ENCODE measurements at regions not wholly inside any gene's neighbourhood (a gene's known extent, or its start where the extent isn't known, plus 50 kb on each side); places are given as distances from the start of the nearest gene placed in this dataset.

GRCh38 chr10:128451879-128452278, 325.7 kb upstream of the MKI67 start:
- 76% methylated on average over 3 of the region's 3 CpGs for WGBS
- H3K9ac ChIP-seq (ENCODE audit: low read depth in 1 of 2, low read length in 2 of 2): no peak overlapping the region
- DNase-seq (ENCODE audit: low spot score): no peak
- no peaks in the 10 kb centered on the region for H3K36me3 ChIP-seq (ENCODE audit: control insufficient read depth in 4 of 4, insufficient read depth in 3 of 4, low read depth in 1 of 4, low read length in 3 of 4)
- H3K4me1 ChIP-seq (ENCODE audit: control insufficient read depth in 4 of 4, insufficient read depth in 4 of 4, low read length in 3 of 4): no peaks in the 10 kb centered on the region
- no peak overlapping the region for H3K4me3 ChIP-seq (ENCODE audit: low read depth in 1 of 3, low read length in 3 of 3)
- H3K27me3 ChIP-seq (ENCODE audit: control insufficient read depth in 4 of 4, insufficient read depth in 4 of 4, low read length in 3 of 4): peaks cover 0 to 7% (median 0%) of the 10 kb centered on the region in 4 donors
- no peak overlapping the region for H3K27ac ChIP-seq (ENCODE audit: low read depth in 1 of 2, low read length in 2 of 2)
- H3K9me3 ChIP-seq (ENCODE audit: control insufficient read depth in 4 of 4, low read length in 3 of 4): no peaks in the 10 kb centered on the region
- TF ChIP-seq NR2F2 (IDR thresholded peaks at IDR 0.05): no peak
- no peak for TF ChIP-seq ZBTB33 (IDR thresholded peaks at IDR 0.05)
- TF ChIP-seq TAF1 (conservative IDR thresholded peaks at IDR 0.05): no peak
- no peak for TF ChIP-seq HNF4G (IDR thresholded peaks at IDR 0.05)
- TF ChIP-seq FOXA1 (IDR thresholded peaks at IDR 0.05): no peak
- no peak for TF ChIP-seq EGR1 (IDR thresholded peaks at IDR 0.05; ENCODE audit: low read depth in 2 of 2)
- TF ChIP-seq RAD21 (IDR thresholded peaks at IDR 0.05): no peak
- no peak for TF ChIP-seq JUND (IDR thresholded peaks at IDR 0.05)

DNA sequence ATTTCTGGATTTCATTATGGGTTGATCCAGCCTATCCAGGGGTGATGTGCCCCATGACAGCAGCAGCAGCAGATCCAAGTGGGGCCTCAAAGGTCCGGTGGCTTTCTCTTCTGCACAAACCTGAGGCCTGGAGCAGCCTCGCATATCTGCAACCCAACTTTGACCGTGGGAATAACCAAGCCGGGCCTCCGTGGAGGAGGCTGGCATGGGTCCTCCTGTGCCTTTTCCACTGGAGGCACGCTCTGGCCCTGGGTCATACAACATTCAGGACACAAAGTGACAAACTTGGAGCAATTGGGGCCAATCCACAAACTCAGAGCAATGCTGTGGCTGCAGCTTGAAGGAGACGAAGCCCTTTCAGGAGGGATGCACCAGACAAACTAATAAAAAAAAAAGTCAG, 330.0 kb upstream of the MKI67 start:
- DNase-seq (ENCODE audit: low spot score): no peak
- 89% methylated on average over 7 of the region's 7 CpGs for WGBS

More for the DNA sequence above, 330.0 kb upstream of the MKI67 start:
- no peak overlapping the region for H3K27ac ChIP-seq (ENCODE audit: low read depth in 1 of 2, low read length in 2 of 2)
- no peaks in the 10 kb centered on the region for H3K4me1 ChIP-seq (ENCODE audit: control insufficient read depth in 4 of 4, insufficient read depth in 4 of 4, low read length in 3 of 4)
- H3K27me3 ChIP-seq (ENCODE audit: control insufficient read depth in 4 of 4, insufficient read depth in 4 of 4, low read length in 3 of 4): peaks cover 0 to 6% (median 0%) of the 10 kb centered on the region in 4 donors
- H3K36me3 ChIP-seq (ENCODE audit: control insufficient read depth in 4 of 4, insufficient read depth in 3 of 4, low read depth in 1 of 4, low read length in 3 of 4): no peaks in the 10 kb centered on the region
- no peaks in the 10 kb centered on the region for H3K9me3 ChIP-seq (ENCODE audit: control insufficient read depth in 4 of 4, low read length in 3 of 4)
- TF ChIP-seq HNF4A (conservative IDR thresholded peaks at IDR 0.05): no peak
- TF ChIP-seq, protein P1, sequence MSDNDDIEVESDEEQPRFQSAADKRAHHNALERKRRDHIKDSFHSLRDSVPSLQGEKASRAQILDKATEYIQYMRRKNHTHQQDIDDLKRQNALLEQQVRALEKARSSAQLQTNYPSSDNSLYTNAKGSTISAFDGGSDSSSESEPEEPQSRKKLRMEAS (IDR thresholded peaks at IDR 0.05): no peak
- TF ChIP-seq GABPA (IDR thresholded peaks at IDR 0.05 in 1 of 2, conservative IDR thresholded peaks at IDR 0.05 in 1 of 2): no peak
- TF ChIP-seq RAD21 (IDR thresholded peaks at IDR 0.05): no peak
- no peak for TF ChIP-seq HNF4G (IDR thresholded peaks at IDR 0.05)
- no peak for TF ChIP-seq NR2F2 (IDR thresholded peaks at IDR 0.05)
- TF ChIP-seq FOXA1 (IDR thresholded peaks at IDR 0.05): no peak
- TF ChIP-seq, protein P2, sequence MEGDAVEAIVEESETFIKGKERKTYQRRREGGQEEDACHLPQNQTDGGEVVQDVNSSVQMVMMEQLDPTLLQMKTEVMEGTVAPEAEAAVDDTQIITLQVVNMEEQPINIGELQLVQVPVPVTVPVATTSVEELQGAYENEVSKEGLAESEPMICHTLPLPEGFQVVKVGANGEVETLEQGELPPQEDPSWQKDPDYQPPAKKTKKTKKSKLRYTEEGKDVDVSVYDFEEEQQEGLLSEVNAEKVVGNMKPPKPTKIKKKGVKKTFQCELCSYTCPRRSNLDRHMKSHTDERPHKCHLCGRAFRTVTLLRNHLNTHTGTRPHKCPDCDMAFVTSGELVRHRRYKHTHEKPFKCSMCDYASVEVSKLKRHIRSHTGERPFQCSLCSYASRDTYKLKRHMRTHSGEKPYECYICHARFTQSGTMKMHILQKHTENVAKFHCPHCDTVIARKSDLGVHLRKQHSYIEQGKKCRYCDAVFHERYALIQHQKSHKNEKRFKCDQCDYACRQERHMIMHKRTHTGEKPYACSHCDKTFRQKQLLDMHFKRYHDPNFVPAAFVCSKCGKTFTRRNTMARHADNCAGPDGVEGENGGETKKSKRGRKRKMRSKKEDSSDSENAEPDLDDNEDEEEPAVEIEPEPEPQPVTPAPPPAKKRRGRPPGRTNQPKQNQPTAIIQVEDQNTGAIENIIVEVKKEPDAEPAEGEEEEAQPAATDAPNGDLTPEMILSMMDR (IDR thresholded peaks at IDR 0.05; ENCODE audit: low read depth, low read length, missing input control): no peak
- no peak for TF ChIP-seq EGR1 (IDR thresholded peaks at IDR 0.05; ENCODE audit: low read depth in 2 of 2)
- TF ChIP-seq FOXA2 (IDR thresholded peaks at IDR 0.05): no peak
- TF ChIP-seq ATF3 (IDR thresholded peaks at IDR 0.05): no peak
- no peak for TF ChIP-seq SP1 (IDR thresholded peaks at IDR 0.05)
- TF ChIP-seq ZBTB33 (IDR thresholded peaks at IDR 0.05): no peak
- no peak for TF ChIP-seq RXRA (IDR thresholded peaks at IDR 0.05)
- H3K4me3 ChIP-seq (ENCODE audit: low read depth in 1 of 3, low read length in 3 of 3): no peak overlapping the region
- H3K9ac ChIP-seq (ENCODE audit: low read depth in 1 of 2, low read length in 2 of 2): no peak overlapping the region

Data from liver (tissue), 8 donors.